ENCODE measurements at regions not wholly inside any gene's neighbourhood (a gene's known extent, or its start where the extent isn't known, plus 50 kb on each side); places are given as distances from the start of the nearest gene placed in this dataset.
"Not testable (repeated sequence)": the region's sequence is repeated elsewhere in the genome, so short reads cannot be mapped to it uniquely, and the experiment has no call there.

- TF ChIP-seq CTCF (IDR thresholded peaks at IDR 0.05); REST (IDR thresholded peaks at IDR 0.05; ENCODE audit: insufficient read depth in 1 of 2, low read depth in 2 of 2, low read length in 1 of 2): not testable (repeated sequence)
Observed at GRCh38 chr15:20338671-20339070, 202.9 kb downstream of the GOLGA6L6 start.

Measured in Panc1 (cell line).